Lower lobe of right lung (tissue), 2 donors: ENCODE measurements at regions not wholly inside any gene's neighbourhood (a gene's known extent, or its start where the extent isn't known, plus 50 kb on each side); places are given as distances from the start of the nearest gene placed in this dataset.
"Not testable (repeated sequence)": the region's sequence is repeated elsewhere in the genome, so short reads cannot be mapped to it uniquely, and the experiment has no call there.

Experiments used
- ATAC-seq, 2 donors: fragments of 200-7000 bp; cut with Tn5 transposase; one replicate each; pipeline ENCODE4 v1.9.1; 2020 to 2022; ENCODE audit warnings: mild to moderate bottlenecking in 2 of 2, moderate library complexity in 2 of 2
- DNase-seq: peaks from one replicate; pipeline ENCODE4 v3.0.0-alpha.2; 2020
- H3K27ac ChIP-seq: fragments of 200-600 bp; one replicate; pipeline ENCODE4 v1.8.0; 2022
- H3K27me3 ChIP-seq: fragments of 200-600 bp; one replicate; pipeline ENCODE4 v1.8.0; 2022; ENCODE audit warnings: low read depth
- H3K36me3 ChIP-seq: fragments of 200-600 bp; one replicate; pipeline ENCODE4 v1.8.0; 2022; ENCODE audit warnings: mild to moderate bottlenecking
- H3K4me1 ChIP-seq: fragments of 200-600 bp; one replicate; pipeline ENCODE4 v1.8.0; 2022
- H3K4me3 ChIP-seq: fragments of 200-600 bp; one replicate; pipeline ENCODE4 v1.8.0; 2022; ENCODE audit warnings: mild to moderate bottlenecking
- H3K9me3 ChIP-seq: fragments of 200-600 bp; one replicate; pipeline ENCODE4 v1.8.0; 2022
- intact Hi-C: fragments of 100-400 bp; cut with DNase I; formaldehyde crosslinking; loops from one replicate; pipeline ENCODE4 v1.11.0; 2022
- TF ChIP-seq, protein P1 (sequence below): fragments of 200-600 bp; IDR thresholded peaks from one replicate; pipeline ENCODE4 v1.8.0; 2022; ENCODE audit warnings: antibody characterized with exemption, mild to moderate bottlenecking
- donor health status: DM: no; HTN: yes; CAD: no; lungs with severe emphysema.

DNA sequence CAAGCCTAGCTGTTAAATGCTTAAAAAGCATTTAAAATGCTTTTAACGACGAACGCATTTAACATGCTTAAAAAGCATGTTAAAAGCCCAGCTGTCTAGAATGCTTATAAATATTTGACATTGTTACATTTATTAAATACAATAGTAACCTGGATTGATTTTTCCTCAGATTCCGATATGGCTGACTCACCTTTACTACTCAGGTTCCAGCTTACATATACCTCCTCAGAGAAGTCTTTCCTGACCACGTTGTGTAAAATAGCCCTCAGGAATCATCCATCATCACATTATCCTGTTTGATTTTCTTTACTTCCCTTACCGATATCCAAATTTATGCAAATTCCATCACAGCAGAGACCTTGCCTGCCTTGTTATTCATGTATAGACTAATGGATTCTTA lies 51.4 kb downstream of the SLC41A2 start:
- TF ChIP-seq, protein P1, sequence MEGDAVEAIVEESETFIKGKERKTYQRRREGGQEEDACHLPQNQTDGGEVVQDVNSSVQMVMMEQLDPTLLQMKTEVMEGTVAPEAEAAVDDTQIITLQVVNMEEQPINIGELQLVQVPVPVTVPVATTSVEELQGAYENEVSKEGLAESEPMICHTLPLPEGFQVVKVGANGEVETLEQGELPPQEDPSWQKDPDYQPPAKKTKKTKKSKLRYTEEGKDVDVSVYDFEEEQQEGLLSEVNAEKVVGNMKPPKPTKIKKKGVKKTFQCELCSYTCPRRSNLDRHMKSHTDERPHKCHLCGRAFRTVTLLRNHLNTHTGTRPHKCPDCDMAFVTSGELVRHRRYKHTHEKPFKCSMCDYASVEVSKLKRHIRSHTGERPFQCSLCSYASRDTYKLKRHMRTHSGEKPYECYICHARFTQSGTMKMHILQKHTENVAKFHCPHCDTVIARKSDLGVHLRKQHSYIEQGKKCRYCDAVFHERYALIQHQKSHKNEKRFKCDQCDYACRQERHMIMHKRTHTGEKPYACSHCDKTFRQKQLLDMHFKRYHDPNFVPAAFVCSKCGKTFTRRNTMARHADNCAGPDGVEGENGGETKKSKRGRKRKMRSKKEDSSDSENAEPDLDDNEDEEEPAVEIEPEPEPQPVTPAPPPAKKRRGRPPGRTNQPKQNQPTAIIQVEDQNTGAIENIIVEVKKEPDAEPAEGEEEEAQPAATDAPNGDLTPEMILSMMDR, result no peak
- Histone ChIP-seq H3K36me3 (no peaks in the 10 kb centered on the region), H3K9me3 (no peaks in the 10 kb centered on the region), H3K27me3 (no peaks in the 10 kb centered on the region), H3K27ac (no peak overlapping the region), H3K4me1 (no peaks in the 10 kb centered on the region), H3K4me3 (no peak overlapping the region)
- ATAC-seq, result no peak
- no peak for DNase-seq
- intact Hi-C loops, result no loop called here

DNA sequence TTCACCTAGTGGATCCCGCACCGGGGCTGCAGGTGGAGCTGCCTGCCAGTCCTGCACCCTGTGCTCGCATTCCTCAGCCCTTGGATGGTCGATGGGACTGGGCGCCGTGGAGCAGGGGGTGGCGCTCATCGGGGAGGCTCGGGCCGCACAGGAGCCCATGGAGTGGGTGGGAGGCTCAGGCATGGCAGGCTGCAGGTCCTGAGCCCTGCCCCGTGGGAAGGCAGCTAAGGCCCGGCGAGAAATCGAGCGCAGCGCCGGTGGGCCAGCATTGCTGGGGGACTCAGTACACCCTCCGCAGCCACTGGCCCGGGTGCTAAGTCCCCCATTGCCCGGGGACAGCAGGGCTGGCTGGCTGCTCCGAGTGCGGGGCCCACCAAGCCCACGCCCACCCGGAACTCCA lies 52.6 kb downstream of the SLC41A2 start:
- H3K27ac ChIP-seq, ATAC-seq, H3K4me3 ChIP-seq, H3K27me3 ChIP-seq, H3K9me3 ChIP-seq, H3K36me3 ChIP-seq, DNase-seq, intact Hi-C loops, H3K4me1 ChIP-seq: not testable (repeated sequence)

DNA sequence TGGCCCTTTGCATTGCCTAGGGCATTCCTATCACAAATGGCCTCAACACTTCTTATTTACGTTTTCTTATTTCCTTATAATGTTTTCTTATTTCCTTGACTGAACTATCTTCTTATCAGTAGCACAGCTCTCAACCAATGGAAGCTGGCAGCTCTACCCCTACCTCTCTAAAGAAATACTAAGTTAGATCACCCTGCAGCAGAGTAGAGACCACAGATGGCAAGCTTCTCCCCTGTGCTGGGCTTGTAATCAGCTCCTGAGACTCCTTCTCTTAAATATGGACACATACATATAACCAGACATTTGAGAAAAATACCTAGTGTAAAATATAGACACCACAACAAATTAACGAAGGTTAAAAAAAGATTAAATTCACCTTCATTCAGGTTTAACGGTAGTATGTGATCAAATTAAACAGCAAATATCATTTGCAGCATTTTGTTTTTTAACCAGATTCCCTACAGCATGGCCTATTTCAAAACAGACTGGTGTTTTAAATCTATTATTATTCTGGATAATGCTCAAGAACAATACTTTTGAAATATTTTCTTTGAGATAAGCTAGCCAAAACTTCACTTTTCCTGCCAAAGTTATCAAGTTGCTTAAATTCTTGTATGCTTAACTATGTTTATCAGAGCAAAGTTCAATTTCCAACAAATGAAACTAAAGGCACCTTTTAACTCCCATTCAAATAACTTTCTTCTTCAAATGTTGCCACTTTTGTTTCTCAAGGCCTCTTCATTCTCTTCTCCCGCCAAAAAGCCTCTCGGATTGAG lies 54.3 kb downstream of the SLC41A2 start:
- intact Hi-C loops, result no loop called here
- H3K27ac ChIP-seq, result no peak overlapping the region
- H3K4me3 ChIP-seq, result no peak overlapping the region
- DNase-seq, result no peak
- TF ChIP-seq, protein P1, result no peak
- no peaks in the 10 kb centered on the region for H3K36me3 ChIP-seq
- no peaks in the 10 kb centered on the region for H3K4me1 ChIP-seq
- ATAC-seq, result no peak
- no peaks in the 10 kb centered on the region for H3K27me3 ChIP-seq
- no peaks in the 10 kb centered on the region for H3K9me3 ChIP-seq

DNA sequence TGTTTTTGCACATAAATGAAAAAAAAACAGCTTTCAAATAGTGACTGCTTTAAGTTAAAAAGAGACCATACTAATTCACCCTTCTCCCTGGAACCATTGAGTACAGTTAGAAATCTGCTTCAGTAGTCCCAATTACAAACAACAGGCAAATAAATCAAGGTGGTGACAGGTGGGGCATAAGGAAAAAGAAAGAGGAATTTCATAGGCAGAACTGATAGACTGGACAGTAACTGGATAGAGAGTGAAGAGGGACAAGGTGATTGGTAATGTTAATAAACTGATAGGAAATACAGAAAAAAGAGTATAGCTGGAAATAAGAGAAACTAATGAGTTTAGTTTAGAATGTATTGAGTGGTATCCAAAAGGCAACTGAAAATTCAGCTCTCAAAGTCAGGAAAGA lies 56.0 kb downstream of the SLC41A2 start:
- DNase-seq (no peak), ATAC-seq (no peak)
- Histone ChIP-seq H3K27me3 (no peaks in the 10 kb centered on the region), H3K9me3 (no peaks in the 10 kb centered on the region), H3K4me3 (no peak overlapping the region), H3K36me3 (no peaks in the 10 kb centered on the region), H3K27ac (no peak overlapping the region), H3K4me1 (no peaks in the 10 kb centered on the region)
- TF ChIP-seq, protein P1, result no peak
- intact Hi-C loops, result no loop called here

DNA sequence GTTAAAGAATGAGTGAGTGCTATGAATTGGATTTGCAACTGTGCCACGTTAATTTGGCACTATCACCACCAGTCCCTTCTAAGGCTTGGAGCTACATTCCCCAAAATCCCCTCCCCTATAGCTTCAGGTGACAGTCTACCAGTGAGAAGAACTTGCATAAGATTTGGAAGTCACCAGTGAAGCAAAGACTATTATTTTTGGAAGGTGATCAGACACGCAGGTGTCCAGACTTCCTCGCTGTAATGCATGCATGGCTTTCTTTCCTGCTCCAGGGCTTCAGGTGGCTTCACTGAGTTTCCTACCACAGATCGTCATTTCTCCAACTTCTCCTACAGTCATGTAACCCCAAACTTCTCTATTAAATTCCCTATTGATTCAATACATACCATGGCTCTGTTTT lies 61.4 kb downstream of the SLC41A2 start:
- no peak overlapping the region for H3K4me3 ChIP-seq
- H3K27me3 ChIP-seq, result no peaks in the 10 kb centered on the region
- no peak for ATAC-seq
- TF ChIP-seq, protein P1, result no peak
- intact Hi-C loops, result no loop called here
- no peak for DNase-seq
- no peak overlapping the region for H3K27ac ChIP-seq
- H3K36me3 ChIP-seq, result no peaks in the 10 kb centered on the region
- no peaks in the 10 kb centered on the region for H3K9me3 ChIP-seq
- H3K4me1 ChIP-seq, result no peaks in the 10 kb centered on the region

DNA sequence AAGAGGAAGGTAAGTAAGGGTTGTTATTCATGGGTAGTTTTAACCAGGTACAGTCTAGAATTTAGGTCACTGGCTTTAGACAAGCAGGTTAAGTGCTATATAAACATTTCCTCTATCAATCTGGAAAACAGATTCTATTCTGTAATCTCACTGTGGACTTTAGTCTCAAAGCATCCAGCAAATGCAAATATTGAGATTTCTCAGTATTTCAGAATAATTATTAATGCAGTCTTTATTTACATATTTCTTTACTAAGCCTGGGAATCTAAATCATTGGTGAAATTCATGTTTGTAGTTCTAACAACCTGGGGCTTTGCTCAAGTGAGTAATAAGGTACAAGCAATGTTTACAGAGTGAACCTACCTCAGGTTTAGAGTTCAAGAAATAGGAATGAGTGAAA lies 61.9 kb downstream of the SLC41A2 start:
- ATAC-seq, result no peak
- no peaks in the 10 kb centered on the region for H3K27me3 ChIP-seq

More for the DNA sequence above, 61.9 kb downstream of the SLC41A2 start:
- Histone ChIP-seq H3K36me3 (no peaks in the 10 kb centered on the region), H3K9me3 (no peaks in the 10 kb centered on the region), H3K27ac (no peak overlapping the region), H3K4me3 (no peak overlapping the region), H3K4me1 (no peaks in the 10 kb centered on the region)
- TF ChIP-seq, protein P1, result no peak
- intact Hi-C loops, result no loop called here
- no peak for DNase-seq
